GM11168 (cell line): ENCODE measurements at regions not wholly inside any gene's neighbourhood (a gene's known extent, or its start where the extent isn't known, plus 50 kb on each side); places are given as distances from the start of the nearest gene placed in this dataset.

ENCODE experiments used
- in situ Hi-C: fragments of 300-500 bp; cut with MboI; formaldehyde crosslinking; loops from one replicate; pipeline ENCODE4 v1.12.0; 2022; ENCODE audit warnings: low sequenced_read_pairs; ENCODE audit not compliant: unreplicated experiment

GRCh38 chr15:96503276-96503675 is 172.8 kb downstream of the NR2F2 start:
- in situ Hi-C loops: no loop called here

GRCh38 chr15:96504371-96504770 is 173.9 kb downstream of the NR2F2 start:
- in situ Hi-C loops: no loop called here

DNA sequence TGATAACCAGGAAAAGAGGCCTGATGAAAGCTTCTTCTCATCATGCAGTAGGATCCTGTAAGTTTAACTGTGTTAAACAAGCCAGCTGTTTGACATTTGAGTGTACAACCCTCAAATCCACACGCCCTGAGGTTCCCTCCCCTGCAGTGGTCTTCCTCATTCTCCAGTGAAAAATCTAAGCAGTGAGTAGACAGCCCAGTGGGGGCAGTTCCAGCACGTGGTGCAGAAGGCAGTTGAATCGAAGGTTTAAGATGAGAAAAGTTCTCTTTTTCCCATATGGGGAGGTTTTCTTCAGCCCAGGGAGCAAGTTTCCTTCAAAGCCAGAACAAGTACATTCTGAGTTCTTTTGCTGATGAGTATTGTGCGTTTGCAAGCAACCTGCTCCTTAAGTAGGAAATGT is 174.5 kb downstream of the NR2F2 start:
- in situ Hi-C loops: no loop called here

GRCh38 chr15:96514607-96515285 is 184.2 kb downstream of the NR2F2 start:
- in situ Hi-C loops: no loop called here

DNA sequence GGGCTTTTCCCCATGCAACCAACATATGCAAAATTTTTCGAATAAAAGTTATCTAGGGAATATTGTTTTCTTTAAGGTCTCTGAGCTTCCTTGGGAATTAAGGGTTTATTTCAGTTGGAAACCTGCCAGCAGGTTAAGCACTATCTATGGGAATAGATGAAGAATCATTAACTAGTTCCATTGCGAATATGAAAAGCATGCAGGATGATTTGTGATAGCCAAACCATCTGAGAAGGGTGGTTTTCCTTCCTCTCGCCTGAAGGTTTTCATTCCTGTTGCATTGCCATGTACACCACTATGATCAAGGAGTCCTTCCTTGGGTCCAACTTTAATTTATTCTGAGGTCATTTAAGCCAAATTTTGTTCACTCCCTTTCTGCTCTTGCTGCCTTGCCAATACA is 184.9 kb downstream of the NR2F2 start:
- in situ Hi-C loops: no loop called here

GRCh38 chr15:96521386-96521785 is 190.9 kb downstream of the NR2F2 start:
- in situ Hi-C loops: no loop called here

DNA sequence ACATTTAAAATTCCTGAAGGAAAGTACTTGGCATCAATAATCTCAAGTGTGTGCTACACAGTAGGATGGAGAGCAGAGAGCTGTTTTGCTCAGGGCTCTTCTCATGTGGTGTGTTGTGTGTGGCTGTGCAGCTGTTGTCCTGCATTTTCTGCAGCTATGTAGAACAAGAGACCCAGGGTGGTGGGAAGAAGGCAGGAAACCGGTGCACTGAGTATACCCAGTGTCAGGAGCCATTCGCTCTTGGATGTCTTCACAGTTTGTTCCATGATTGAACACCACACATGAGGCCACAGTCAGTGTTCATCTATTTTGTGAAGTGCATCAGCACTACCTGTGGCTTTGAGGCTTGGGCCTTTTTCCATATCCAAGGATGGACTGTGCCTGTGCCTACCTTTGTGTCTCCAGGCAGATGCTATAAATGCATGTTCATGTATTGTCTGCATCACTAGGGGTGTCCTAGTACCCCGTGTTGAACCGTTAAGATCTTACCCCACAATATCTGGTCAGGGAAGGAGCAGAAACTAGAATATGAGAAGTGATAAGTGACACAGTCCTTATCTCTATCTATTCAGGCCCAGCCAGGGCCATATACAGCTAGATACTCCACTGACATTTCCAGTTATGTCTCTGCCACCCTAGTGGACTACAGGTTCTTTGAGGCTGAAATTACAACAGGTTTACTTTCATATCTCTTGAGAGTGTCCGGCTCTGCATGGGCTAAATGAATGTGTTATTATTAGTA is 194.3 kb downstream of the NR2F2 start:
- in situ Hi-C loops: no loop called here

DNA sequence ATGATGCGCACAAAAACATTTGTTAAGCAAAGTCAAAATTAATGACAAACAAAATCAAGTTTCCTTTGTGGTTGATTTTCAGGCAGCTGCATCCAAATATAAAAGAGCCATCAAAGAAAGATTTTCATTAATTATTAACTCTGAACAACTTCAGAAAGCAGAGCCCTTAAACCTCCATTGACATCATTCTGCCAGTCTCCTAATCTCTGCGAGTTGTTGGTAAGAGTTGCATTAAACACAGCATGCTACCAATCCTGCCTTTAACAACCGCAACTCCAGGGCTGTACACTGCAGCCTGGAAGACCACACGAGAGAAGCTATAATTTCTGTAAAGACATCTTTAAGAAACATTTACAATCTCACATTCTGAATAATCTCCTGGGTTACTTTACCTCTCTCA is 204.6 kb downstream of the NR2F2 start:
- in situ Hi-C loops: no loop called here

- in situ Hi-C loops: no loop called here
Observed at GRCh38 chr15:96538491-96538890, 208.0 kb downstream of the NR2F2 start.

- in situ Hi-C loops: no loop called here
Observed at GRCh38 chr15:96540283-96540682, 209.8 kb downstream of the NR2F2 start.

DNA sequence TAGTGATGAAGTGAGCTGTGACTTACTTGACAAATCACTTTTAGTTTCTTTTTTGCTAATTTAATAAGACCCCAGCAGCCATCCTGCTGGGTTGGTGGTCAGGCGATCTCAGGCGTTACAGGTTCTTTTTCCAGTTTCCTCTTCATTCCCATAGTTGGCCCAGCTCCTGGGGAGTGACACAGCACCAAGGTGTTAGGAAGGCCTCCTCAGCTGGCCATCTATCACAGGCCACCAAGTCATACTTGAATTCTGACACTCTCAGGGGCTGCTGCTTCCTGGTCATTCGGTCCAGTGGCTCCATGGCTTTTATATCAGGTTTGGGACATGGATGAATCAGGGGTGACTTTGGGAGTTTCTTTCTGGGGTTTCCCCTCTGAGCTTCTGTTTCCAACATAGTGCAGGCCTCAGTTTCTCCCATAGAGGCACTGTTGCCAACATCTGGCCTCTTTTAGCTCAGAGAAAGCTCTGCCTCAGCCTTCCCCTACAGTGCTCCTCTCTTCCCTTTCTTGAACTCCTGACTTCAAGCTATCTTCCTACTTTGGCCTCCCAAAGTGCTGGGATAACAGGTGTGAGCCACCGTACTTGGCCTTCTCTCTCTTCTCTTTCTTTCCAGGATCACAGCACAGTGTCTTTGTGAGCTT is 211.8 kb downstream of the NR2F2 start:
- in situ Hi-C loops: no loop called here

DNA sequence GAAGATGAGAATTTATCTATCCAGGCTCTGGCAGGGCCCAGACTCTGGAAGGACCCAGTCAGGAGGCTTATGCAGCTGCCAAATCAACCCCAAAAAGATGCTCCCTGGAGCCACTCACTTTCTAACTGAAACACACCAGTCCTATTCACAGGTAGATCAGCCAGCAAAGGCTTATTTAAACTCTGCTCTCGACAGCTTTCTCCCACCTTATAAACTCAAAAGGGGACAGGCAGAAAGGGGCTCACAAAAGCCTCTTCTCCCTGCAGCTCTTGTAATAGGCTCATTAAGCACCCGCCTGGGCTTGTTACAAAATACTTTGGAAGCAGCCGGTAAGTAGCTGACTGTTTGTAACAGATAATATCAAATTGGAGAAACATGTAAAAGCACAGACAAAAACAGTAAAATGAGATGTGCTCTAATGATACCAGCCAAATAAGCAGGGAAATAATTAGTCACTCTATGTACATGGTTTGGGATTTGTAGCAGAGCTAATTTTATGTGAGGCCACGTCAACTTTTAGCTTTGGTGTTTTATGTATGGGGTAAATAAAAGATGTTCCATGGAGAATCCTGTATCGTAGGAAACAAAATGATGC is 213.8 kb downstream of the NR2F2 start:
- in situ Hi-C loops: no loop called here

DNA sequence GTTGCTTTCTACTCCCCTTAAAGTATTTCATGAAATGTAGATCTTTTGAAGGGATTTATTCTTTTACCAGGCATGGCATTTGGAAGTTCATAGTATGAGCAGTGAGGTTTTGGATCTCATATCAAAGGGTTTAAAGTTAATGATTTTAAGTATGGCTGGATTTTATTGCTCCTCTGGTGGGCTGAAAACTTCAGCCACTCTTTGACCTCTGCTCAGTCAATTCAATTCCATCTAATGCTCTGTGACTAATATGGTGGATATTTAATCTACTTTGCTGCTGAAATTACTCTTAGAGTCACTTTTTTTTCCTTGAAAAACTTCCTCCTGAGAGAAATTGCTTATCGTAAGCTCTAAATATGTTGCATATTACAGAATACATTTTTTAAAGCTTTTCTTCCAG is 218.6 kb downstream of the NR2F2 start:
- in situ Hi-C loops: no loop called here

DNA sequence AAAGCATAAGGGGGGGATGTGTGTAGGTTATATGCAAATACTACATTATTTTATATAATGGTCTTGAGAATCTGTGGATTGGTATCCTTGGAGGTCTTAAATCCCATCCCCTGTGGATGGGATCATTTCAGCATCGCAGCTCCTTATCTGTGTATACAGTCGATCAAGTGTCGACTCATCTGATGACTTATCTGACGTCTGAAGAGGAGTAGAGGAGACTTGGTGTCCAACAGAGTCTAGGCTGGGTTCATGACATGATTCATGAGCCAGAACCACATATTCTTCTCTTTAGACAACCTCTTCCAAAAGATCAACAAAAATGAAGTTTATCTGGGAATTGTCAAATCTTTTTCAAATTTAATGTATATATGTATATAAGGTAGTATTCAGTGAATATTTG is 220.7 kb downstream of the NR2F2 start:
- in situ Hi-C loops: no loop called here

- in situ Hi-C loops: no loop called here
Observed at GRCh38 chr15:96551722-96552121, 221.2 kb downstream of the NR2F2 start.

DNA sequence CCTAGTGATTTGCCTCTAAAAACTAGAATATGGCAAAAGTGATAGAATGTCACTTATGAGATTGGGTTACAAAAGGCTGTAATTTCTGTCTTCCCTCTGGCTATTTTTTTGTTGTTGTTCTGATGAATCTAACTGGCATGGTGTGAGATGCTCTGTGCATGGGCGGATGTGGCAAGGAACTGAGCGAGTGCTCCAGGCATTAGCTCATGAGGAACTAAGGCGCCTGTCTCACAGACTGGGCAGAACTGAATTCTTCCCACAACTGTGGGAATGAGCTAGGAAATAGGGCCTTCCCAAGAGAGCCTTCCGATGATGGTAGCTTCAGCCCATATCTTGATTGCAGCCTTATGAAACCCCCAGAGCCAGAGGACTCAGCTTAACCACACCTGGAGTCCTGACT is 222.5 kb downstream of the NR2F2 start:
- in situ Hi-C loops: no loop called here

- in situ Hi-C loops: no loop called here
Observed at GRCh38 chr15:96553451-96553850, 223.0 kb downstream of the NR2F2 start.

DNA sequence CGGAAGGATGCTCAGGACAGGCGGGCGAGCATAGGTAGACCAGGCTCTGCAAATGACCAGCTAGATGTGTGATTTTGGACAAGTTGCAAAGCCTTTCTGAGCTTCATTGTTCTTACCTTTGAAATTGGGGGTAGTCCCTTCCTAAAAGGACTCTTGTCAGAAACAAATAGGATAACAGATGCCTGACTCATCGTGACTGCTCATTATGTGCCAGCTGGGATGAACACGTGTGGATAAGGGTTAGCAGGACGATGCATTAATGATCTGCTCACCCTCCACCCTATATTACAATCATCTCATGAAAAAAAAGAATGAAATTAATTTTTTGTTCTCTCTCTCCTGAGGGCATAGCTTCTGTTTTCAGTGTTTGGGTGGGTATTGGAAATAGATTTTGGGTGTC is 223.4 kb downstream of the NR2F2 start:
- in situ Hi-C loops: no loop called here

GRCh38 chr15:96554541-96554940 is 224.0 kb downstream of the NR2F2 start:
- in situ Hi-C loops: no loop called here

- in situ Hi-C loops: no loop called here
Observed at GRCh38 chr15:96559087-96559486, 228.6 kb downstream of the NR2F2 start.

- in situ Hi-C loops: no loop called here
Observed at GRCh38 chr15:96559631-96560030, 229.1 kb downstream of the NR2F2 start.
